GM12864 (cell line): ENCODE measurements at regions not wholly inside any gene's neighbourhood (a gene's known extent, or its start where the extent isn't known, plus 50 kb on each side); places are given as distances from the start of the nearest gene placed in this dataset.

Experiments used
- DNase-seq: peaks from one replicate; pipeline ENCODE4 v3.0.0-alpha.2; 2011; ENCODE audit warnings: low read depth
- H3K4me3 ChIP-seq: 2 replicates; pipeline ENCODE4 v1.5.1; 2011; ENCODE audit warnings: mild to moderate bottlenecking, low read depth, low read length, control low read depth
- CTCF ChIP-seq: IDR thresholded peaks from 2 replicates; pipeline ENCODE4 v1.5.1; 2011; ENCODE audit warnings: low read depth, mild to moderate bottlenecking, moderate library complexity, low read length, control low read depth, inconsistent platforms; ENCODE audit errors: missing control alignments

- DNase-seq: no peak
- no peak for TF ChIP-seq CTCF
- no peak overlapping the region for H3K4me3 ChIP-seq
Measured at GRCh38 chr20:19949195-19949867, 67.8 kb upstream of the NAA20 start.

GRCh38 chr20:19950042-19950441 lies 67.1 kb upstream of the NAA20 start:
- H3K4me3 ChIP-seq: no peak overlapping the region
- TF ChIP-seq CTCF: no peak
- no peak for DNase-seq

GRCh38 chr20:19952392-19952791 lies 64.8 kb upstream of the NAA20 start:
- no peak for DNase-seq
- no peak for TF ChIP-seq CTCF
- no peak overlapping the region for H3K4me3 ChIP-seq

- no peak overlapping the region for H3K4me3 ChIP-seq
- no peak for TF ChIP-seq CTCF
- no peak for DNase-seq
Measured at GRCh38 chr20:19953606-19954005, 63.6 kb upstream of the NAA20 start.

GRCh38 chr20:19956976-19957375 lies 60.2 kb upstream of the NAA20 start:
- no peak for TF ChIP-seq CTCF
- DNase-seq: no peak

GRCh38 chr20:19958219-19958618 lies 58.9 kb upstream of the NAA20 start:
- TF ChIP-seq CTCF: no peak
- no peak overlapping the region for H3K4me3 ChIP-seq
- no peak for DNase-seq

More at GRCh38 chr20:19956976-19957375, 60.2 kb upstream of the NAA20 start:
- no peak overlapping the region for H3K4me3 ChIP-seq

- no peak for DNase-seq
- TF ChIP-seq CTCF: no peak
- H3K4me3 ChIP-seq: no peak overlapping the region
Measured at GRCh38 chr20:19958928-19959327, 58.2 kb upstream of the NAA20 start.
